Testis (tissue), 2 donors: ENCODE measurements at regions not wholly inside any gene's neighbourhood (a gene's known extent, or its start where the extent isn't known, plus 50 kb on each side); places are given as distances from the start of the nearest gene placed in this dataset.

Experiments
- DNase-seq: peaks from one replicate; pipeline ENCODE4 v3.0.0-alpha.2; 2019
- H3K27ac ChIP-seq, 2 donors: fragments of 200-600 bp; sonication (generic); one replicate each; pipeline ENCODE4 v1.5.1; 2019
- H3K27me3 ChIP-seq: fragments of 200-600 bp; sonication (generic); one replicate; pipeline ENCODE4 v1.5.1; 2019
- H3K36me3 ChIP-seq: fragments of 200-600 bp; sonication (generic); one replicate; pipeline ENCODE4 v1.5.1; 2017; ENCODE audit warnings: low read depth; ENCODE audit errors: missing control alignments
- H3K4me1 ChIP-seq: fragments of 200-600 bp; sonication (generic); one replicate; pipeline ENCODE4 v1.5.1; 2019
- H3K4me3 ChIP-seq, 2 donors: fragments of 200-600 bp; sonication (generic); one replicate each; pipeline ENCODE4 v1.5.1; 2017 to 2019
- H3K9me3 ChIP-seq: fragments of 200-600 bp; sonication (generic); one replicate; pipeline ENCODE4 v1.5.1; 2017
- POLR2A ChIP-seq: fragments of 450-650 bp; IDR thresholded peaks from one replicate; pipeline ENCODE4 v1.6.1; 2017; ENCODE audit warnings: antibody characterized with exemption, mild to moderate bottlenecking, moderate library complexity
- WGBS, 2 donors: methylation state at CpG; one replicate each; pipeline ENCODE4 v1.1.5; 2018; 5-methylcytosine and 5-hydroxymethylcytosine counted together
- intact Hi-C: fragments of 100-400 bp; cut with DNase I; formaldehyde crosslinking; loops from one replicate; pipeline ENCODE4 v1.15.1; 2023; ENCODE audit warnings: low total_unique reads
- TF ChIP-seq, protein P1 (sequence below), 3 experiments: fragments of 450-650 bp in 2 of 3; fragments of 200-600 bp in 1 of 3; sonication (generic) in 1 of 3; IDR thresholded peaks; one replicate each; pipeline ENCODE4 v1.5.1; 2016 to 2019; ENCODE audit warnings: antibody characterized with exemption in 3 of 3, mild to moderate bottlenecking in 2 of 3, moderate library complexity in 1 of 3

DNA sequence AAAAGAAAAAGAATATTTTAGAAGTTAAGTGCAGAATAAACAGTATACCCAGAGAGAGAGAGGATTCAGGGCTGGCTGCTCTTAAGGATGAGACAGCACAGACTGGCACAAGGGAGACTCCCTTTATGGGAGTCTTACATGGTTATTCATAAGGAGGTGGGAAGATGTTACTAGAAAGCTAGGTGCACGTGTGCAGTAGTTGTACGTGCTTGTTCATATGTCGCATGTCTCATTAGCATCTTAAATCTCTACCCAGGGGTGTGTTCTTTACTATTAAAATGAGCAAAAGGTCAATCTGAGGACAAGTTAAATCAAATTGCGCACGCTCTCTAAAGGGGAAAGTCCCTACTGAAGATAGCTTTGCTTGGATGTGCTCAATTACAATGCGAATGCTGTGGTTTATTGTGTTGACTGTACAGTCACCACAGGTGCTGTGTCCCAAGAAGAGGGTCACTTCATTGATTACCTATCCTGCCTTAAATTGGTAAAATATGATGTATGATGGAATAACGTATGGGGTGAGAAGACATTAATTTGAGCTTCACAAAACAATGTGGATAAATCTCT lies 368.0 kb upstream of the SPHKAP start:
- Histone ChIP-seq H3K4me1 (no peaks in the 10 kb centered on the region), H3K4me3 (no peak overlapping the region), H3K9me3 (no peaks in the 10 kb centered on the region), H3K27ac (no peak overlapping the region), H3K36me3 (no peaks in the 10 kb centered on the region), H3K27me3 (no peaks in the 10 kb centered on the region)
- no peak for TF ChIP-seq POLR2A
- TF ChIP-seq, protein P1, sequence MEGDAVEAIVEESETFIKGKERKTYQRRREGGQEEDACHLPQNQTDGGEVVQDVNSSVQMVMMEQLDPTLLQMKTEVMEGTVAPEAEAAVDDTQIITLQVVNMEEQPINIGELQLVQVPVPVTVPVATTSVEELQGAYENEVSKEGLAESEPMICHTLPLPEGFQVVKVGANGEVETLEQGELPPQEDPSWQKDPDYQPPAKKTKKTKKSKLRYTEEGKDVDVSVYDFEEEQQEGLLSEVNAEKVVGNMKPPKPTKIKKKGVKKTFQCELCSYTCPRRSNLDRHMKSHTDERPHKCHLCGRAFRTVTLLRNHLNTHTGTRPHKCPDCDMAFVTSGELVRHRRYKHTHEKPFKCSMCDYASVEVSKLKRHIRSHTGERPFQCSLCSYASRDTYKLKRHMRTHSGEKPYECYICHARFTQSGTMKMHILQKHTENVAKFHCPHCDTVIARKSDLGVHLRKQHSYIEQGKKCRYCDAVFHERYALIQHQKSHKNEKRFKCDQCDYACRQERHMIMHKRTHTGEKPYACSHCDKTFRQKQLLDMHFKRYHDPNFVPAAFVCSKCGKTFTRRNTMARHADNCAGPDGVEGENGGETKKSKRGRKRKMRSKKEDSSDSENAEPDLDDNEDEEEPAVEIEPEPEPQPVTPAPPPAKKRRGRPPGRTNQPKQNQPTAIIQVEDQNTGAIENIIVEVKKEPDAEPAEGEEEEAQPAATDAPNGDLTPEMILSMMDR (IDR thresholded peaks at IDR 0.05) = no peak
- DNase-seq = no peak
- intact Hi-C loops = no loop called here
- WGBS, 2 donors = 83 to 89% methylated on average over 7 of the region's 7 CpGs

DNA sequence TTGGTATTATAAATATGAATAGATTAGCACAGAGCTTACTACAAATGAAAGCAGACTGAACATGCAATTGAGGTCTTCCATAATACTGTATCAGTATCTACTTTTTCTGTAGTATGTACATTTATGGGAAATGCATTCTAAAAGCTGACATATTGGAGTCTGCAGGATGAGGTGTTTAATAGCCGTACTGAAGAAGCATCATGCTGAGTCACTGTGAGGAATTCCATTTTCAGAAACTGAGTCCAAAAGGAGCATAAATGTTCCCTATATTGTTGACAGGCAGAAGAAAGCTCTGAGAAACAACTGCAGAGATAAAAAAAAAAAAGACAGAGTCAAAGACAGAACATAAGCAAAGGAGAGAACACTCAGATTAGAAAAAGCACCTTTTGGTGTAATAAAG lies 366.7 kb upstream of the SPHKAP start:
- no peaks in the 10 kb centered on the region for H3K27me3 ChIP-seq
- intact Hi-C loops = no loop called here
- no peak overlapping the region for H3K4me3 ChIP-seq
- H3K4me1 ChIP-seq = no peaks in the 10 kb centered on the region
- DNase-seq = no peak
- WGBS, 2 donors = 82 to 85% methylated on average over 1 of the region's 1 CpG
- H3K36me3 ChIP-seq = no peaks in the 10 kb centered on the region
- H3K27ac ChIP-seq = no peak overlapping the region
- no peak for TF ChIP-seq POLR2A
- TF ChIP-seq, protein P1 (IDR thresholded peaks at IDR 0.05) = no peak
- no peaks in the 10 kb centered on the region for H3K9me3 ChIP-seq

DNA sequence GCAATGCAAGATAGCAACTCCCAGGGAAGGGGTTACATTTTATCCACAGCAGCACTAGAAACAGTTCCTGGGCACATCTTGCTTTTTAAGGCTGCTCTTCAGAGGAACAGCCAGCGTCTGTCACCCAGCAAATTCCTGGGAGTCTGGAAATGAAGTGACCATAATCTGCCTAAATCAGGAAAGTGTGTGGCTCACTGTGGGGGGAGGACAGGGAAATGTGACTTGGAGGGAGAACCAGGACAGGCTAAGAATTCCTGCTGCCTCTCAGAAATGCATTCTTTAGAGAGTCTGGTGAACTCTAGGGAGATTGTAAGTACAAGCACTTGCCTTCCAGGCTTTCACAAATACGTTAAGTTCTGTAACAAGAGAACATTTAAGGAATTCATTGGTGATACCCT lies 364.3 kb upstream of the SPHKAP start:
- no peak for DNase-seq
- intact Hi-C loops = no loop called here
- no peaks in the 10 kb centered on the region for H3K4me1 ChIP-seq
- H3K4me3 ChIP-seq = no peak overlapping the region
- TF ChIP-seq, protein P1 (IDR thresholded peaks at IDR 0.05) = no peak
- no peak for TF ChIP-seq POLR2A
- WGBS, 2 donors = 40 to 53% methylated on average over 2 of the region's 2 CpGs
- no peaks in the 10 kb centered on the region for H3K27me3 ChIP-seq
- no peak overlapping the region for H3K27ac ChIP-seq
- no peaks in the 10 kb centered on the region for H3K9me3 ChIP-seq
- H3K36me3 ChIP-seq = no peaks in the 10 kb centered on the region

DNA sequence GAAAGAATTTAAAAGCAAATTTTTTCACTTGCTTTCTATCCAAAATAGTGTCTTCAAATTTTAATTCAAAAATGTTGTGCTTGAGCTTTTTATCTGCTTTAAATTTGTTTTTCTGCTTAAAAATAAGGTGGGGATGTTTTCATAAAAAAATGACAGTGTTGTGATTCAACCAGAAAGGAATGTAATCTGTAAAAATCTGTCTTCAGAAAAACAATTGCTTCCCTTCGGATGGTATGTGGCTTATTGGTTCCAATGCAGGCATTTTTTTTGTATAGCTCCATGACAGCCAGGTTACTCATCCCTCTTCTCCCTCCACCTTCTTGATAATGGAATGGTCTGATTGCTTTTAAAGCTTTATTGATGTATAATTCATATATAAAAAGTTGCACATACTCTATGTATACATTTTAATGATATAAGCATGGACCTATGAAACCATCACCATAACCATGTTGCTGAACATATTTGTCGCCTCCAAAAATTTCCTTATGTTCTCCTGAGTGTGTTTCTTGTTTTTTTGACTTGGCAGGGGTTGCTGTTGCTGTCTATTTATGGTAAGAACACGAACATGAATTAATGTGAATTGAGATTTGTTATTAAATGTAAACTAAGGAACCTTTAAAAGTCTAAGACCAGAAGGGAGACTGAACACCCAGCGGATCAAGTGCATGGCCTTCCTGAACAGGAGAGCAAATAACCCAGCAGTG lies 363.7 kb upstream of the SPHKAP start:
- no peak for DNase-seq
- H3K9me3 ChIP-seq = no peaks in the 10 kb centered on the region
- TF ChIP-seq, protein P1 (IDR thresholded peaks at IDR 0.05) = no peak
- no peak for TF ChIP-seq POLR2A
- no peak overlapping the region for H3K27ac ChIP-seq
- H3K4me3 ChIP-seq = no peak overlapping the region
- 66 to 71% methylated on average over 4 of the region's 4 CpGs for WGBS, 2 donors
- no peaks in the 10 kb centered on the region for H3K36me3 ChIP-seq
- no peaks in the 10 kb centered on the region for H3K27me3 ChIP-seq
- intact Hi-C loops = no loop called here
- no peaks in the 10 kb centered on the region for H3K4me1 ChIP-seq

DNA sequence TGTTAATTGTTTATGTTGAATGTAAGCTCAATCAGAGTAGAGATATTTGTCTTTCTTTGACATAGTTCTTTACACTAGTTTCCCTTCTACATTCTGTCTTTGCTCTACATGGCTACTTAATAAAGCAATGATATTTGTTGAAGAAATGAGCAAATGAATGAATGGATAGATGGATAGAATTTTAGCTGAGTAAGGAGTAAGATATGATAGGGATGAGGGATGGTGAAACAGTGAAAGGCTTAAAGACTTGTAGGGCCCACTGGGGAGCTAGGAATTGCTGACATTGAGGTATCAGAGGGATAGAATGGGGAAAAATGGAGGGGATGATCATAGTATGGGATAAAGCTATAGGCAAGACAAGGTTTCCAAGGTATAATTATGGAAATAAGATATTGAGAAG lies 361.6 kb upstream of the SPHKAP start:
- intact Hi-C loops = no loop called here
- no peak overlapping the region for H3K27ac ChIP-seq
- TF ChIP-seq POLR2A = no peak
- TF ChIP-seq, protein P1 (IDR thresholded peaks at IDR 0.05) = no peak
- H3K4me1 ChIP-seq = no peaks in the 10 kb centered on the region
- H3K9me3 ChIP-seq = no peaks in the 10 kb centered on the region
- H3K27me3 ChIP-seq = no peaks in the 10 kb centered on the region
- no peak for DNase-seq
- no peaks in the 10 kb centered on the region for H3K36me3 ChIP-seq
- no peak overlapping the region for H3K4me3 ChIP-seq
